ENCODE measurements at regions not wholly inside any gene's neighbourhood (a gene's known extent, or its start where the extent isn't known, plus 50 kb on each side); places are given as distances from the start of the nearest gene placed in this dataset.

DNA sequence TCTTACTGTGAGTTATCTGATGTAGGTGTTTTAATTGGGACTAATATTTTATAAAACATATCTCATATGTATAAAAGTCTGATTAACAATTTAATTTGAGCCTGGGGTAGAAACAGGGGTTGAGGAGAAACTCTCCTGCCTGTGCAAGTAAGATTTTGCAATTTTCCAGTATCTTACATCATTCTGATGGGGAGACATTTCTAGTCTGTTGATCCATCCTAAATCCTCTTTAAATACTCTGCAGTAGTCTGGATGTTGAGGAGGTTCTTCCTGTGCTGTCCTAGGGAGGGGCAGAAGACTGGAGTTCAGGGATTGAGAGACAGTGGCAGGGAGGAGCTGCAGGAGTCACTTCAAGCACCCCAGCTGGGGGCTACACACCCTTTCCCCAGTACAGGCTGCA lies 287.8 kb downstream of the ADGRD1 start:
- Histone ChIP-seq H3K14ac (replicated peaks; ENCODE audit: low read depth, low read length) (no peak overlapping the region), H2BK20ac (ENCODE audit: low read depth, low read length) (no peak overlapping the region), H2AK5ac (ENCODE audit: low read depth, low read length) (no peak overlapping the region), H3K4me2 (ENCODE audit: low read depth, low read length) (no peak overlapping the region), H3K56ac (ENCODE audit: extremely low read depth, insufficient read depth, low read length) (no peak overlapping the region), H3K18ac (ENCODE audit: low read depth, low read length) (no peak overlapping the region), H2BK5ac (ENCODE audit: low read depth, low read length, poor library complexity, severe bottlenecking) (no peak overlapping the region), H3K36me3 (ENCODE audit: control insufficient read depth, insufficient read depth, low read length) (no peaks in the 10 kb centered on the region), H4K91ac (ENCODE audit: insufficient read depth, low read depth, low read length) (no peak overlapping the region), H2AK9ac (replicated peaks; ENCODE audit: low read depth, low read length, poor library complexity) (no peak overlapping the region), H2BK120ac (ENCODE audit: low read depth, low read length) (no peak overlapping the region), H3K27ac (ENCODE audit: insufficient read depth, low read length) (no peak overlapping the region), H3K4me1 (ENCODE audit: control insufficient read depth, insufficient read depth, low read length) (no peaks in the 10 kb centered on the region), H3K4ac (ENCODE audit: low read depth, low read length) (no peak overlapping the region), H3K79me1 (ENCODE audit: low read depth in 1 of 2, low read length in 2 of 2) (no peaks in the 10 kb centered on the region), H3K9me1 (ENCODE audit: insufficient read depth, low read length) (no peaks in the 10 kb centered on the region), H3K23ac (ENCODE audit: low read depth, low read length) (no peak overlapping the region), H4K8ac (ENCODE audit: low read depth in 2 of 2, low read length in 2 of 2) (no peak overlapping the region), H2BK15ac (ENCODE audit: low read depth, low read length) (no peak overlapping the region), H3K27me3 (ENCODE audit: control insufficient read depth, insufficient read depth, low read length) (no peaks in the 10 kb centered on the region), H4K5ac (ENCODE audit: low read depth, low read length) (no peak overlapping the region), H3K9ac (ENCODE audit: low read depth, low read length) (no peak overlapping the region), H2AFZ (replicated peaks; ENCODE audit: low read length, poor library complexity) (no peak overlapping the region), H3K4me3 (ENCODE audit: insufficient read depth, low read depth, low read length) (no peak overlapping the region), H3K9me3 (ENCODE audit: control insufficient read depth, insufficient read depth, low read length) (peaks cover 19% of the 10 kb centered on the region), H4K20me1 (ENCODE audit: insufficient read depth, low read length) (no peaks in the 10 kb centered on the region)
- no TSS peak for BruUV-seq (replicated peaks)
- DNase-seq = no peak
- ChIA-PET POLR2A (ENCODE audit: unreplicated experiment) (no interaction called here), CTCF (no interaction called here)
- in situ Hi-C loops (cut with MboI; ENCODE audit: low sequenced_read_pairs) (no loop called here), intact Hi-C loops (cut with micrococcal nuclease) (no loop called here), dilution Hi-C loops (cut with HindIII; ENCODE audit: low sequenced_read_pairs, unreplicated experiment) (no loop called here)
- TF ChIP-seq MAZ (IDR thresholded peaks at IDR 0.05; ENCODE audit: borderline replicate concordance, low read depth, low read length) (no peak), SMC3 (IDR thresholded peaks at IDR 0.05; ENCODE audit: low read depth, low read length) (no peak), RFX5 (IDR thresholded peaks at IDR 0.05; ENCODE audit: low read depth, low read length) (no peak), MAFK (IDR thresholded peaks at IDR 0.05; ENCODE audit: low read depth, low read length) (no peak), POLR2A (IDR thresholded peaks at IDR 0.05; ENCODE audit: low read depth, low read length) (no peak), MXI1 (IDR thresholded peaks at IDR 0.05; ENCODE audit: borderline replicate concordance, low read depth, low read length) (no peak), RAD21 (IDR thresholded peaks at IDR 0.05; ENCODE audit: low read length) (no peak), CEBPB (IDR thresholded peaks at IDR 0.05; ENCODE audit: low read depth, low read length) (no peak), CHD1 (IDR thresholded peaks at IDR 0.05; ENCODE audit: low read depth, low read length) (no peak), RCOR1 (IDR thresholded peaks at IDR 0.05; ENCODE audit: insufficient replicate concordance, low read length) (no peak), BHLHE40 (IDR thresholded peaks at IDR 0.05; ENCODE audit: low read depth, low read length) (no peak)
- TF ChIP-seq, protein P1, sequence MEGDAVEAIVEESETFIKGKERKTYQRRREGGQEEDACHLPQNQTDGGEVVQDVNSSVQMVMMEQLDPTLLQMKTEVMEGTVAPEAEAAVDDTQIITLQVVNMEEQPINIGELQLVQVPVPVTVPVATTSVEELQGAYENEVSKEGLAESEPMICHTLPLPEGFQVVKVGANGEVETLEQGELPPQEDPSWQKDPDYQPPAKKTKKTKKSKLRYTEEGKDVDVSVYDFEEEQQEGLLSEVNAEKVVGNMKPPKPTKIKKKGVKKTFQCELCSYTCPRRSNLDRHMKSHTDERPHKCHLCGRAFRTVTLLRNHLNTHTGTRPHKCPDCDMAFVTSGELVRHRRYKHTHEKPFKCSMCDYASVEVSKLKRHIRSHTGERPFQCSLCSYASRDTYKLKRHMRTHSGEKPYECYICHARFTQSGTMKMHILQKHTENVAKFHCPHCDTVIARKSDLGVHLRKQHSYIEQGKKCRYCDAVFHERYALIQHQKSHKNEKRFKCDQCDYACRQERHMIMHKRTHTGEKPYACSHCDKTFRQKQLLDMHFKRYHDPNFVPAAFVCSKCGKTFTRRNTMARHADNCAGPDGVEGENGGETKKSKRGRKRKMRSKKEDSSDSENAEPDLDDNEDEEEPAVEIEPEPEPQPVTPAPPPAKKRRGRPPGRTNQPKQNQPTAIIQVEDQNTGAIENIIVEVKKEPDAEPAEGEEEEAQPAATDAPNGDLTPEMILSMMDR (conservative IDR thresholded peaks at IDR 0.05; ENCODE audit: low read depth, low read length) = no peak
- TF ChIP-seq, protein P2, sequence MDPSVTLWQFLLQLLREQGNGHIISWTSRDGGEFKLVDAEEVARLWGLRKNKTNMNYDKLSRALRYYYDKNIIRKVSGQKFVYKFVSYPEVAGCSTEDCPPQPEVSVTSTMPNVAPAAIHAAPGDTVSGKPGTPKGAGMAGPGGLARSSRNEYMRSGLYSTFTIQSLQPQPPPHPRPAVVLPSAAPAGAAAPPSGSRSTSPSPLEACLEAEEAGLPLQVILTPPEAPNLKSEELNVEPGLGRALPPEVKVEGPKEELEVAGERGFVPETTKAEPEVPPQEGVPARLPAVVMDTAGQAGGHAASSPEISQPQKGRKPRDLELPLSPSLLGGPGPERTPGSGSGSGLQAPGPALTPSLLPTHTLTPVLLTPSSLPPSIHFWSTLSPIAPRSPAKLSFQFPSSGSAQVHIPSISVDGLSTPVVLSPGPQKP (IDR thresholded peaks at IDR 0.05; ENCODE audit: borderline replicate concordance, low read depth, low read length) = no peak
- TF ChIP-seq, protein P3, sequence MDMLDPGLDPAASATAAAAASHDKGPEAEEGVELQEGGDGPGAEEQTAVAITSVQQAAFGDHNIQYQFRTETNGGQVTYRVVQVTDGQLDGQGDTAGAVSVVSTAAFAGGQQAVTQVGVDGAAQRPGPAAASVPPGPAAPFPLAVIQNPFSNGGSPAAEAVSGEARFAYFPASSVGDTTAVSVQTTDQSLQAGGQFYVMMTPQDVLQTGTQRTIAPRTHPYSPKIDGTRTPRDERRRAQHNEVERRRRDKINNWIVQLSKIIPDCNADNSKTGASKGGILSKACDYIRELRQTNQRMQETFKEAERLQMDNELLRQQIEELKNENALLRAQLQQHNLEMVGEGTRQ (IDR thresholded peaks at IDR 0.05; ENCODE audit: low read depth, low read length) = no peak
- no peak for ATAC-seq (ENCODE audit: low read depth)

All from IMR-90 (cell line).